OCI-LY7 (cell line): ENCODE measurements at regions not wholly inside any gene's neighbourhood (a gene's known extent, or its start where the extent isn't known, plus 50 kb on each side); places are given as distances from the start of the nearest gene placed in this dataset.

Source experiments
- BruUV-seq: library from RNA; stranded (reverse); fragments of 400-500 nt; replicated peaks from 2 replicates; lab custom pipeline; 2021; lab: Mats Ljungman, UMichigan
- CTCF ChIA-PET: fragments of 300-600 bp; sonication (Branson Sonifier 250); formaldehyde crosslinking; loops from one replicate; lab custom pipeline; 2022; ENCODE audit warnings: antibody characterized with exemption; ENCODE audit not compliant: unreplicated experiment; lab: Charles Lee
- POLR2A ChIA-PET: fragments of 300-600 bp; sonication (Branson Sonifier 250); formaldehyde crosslinking; loops from one replicate; lab custom pipeline; 2022; ENCODE audit warnings: antibody characterized with exemption; lab: Charles Lee
- DNase-seq: peaks from one replicate; pipeline ENCODE4 v3.0.0-alpha.2; 2015; ENCODE audit warnings: low spot score
- H2AFZ ChIP-seq: fragments of 200-600 bp; sonication (generic), shearing (Covaris generic); 2 replicates; pipeline ENCODE4 v1.6.1; 2014; ENCODE audit warnings: mild to moderate bottlenecking, antibody characterized with exemption, low read length, moderate library complexity
- H3K27ac ChIP-seq: fragments of 200-600 bp; sonication (generic); 2 replicates; pipeline ENCODE4 v1.5.1; 2014; ENCODE audit warnings: mixed run types, low read depth, mild to moderate bottlenecking, moderate library complexity, low read length, inconsistent platforms; ENCODE audit not compliant: poor library complexity, severe bottlenecking
- H3K36me3 ChIP-seq: fragments of 200-600 bp; sonication (generic); 2 replicates; pipeline ENCODE4 v1.6.1; 2014; ENCODE audit warnings: mild to moderate bottlenecking, antibody characterized with exemption, low read length, moderate library complexity, mixed read lengths; ENCODE audit not compliant: insufficient read depth
- H3K4me1 ChIP-seq: fragments of 200-600 bp; sonication (generic); 2 replicates; pipeline ENCODE4 v1.5.1; 2014; ENCODE audit warnings: mild to moderate bottlenecking, low read length; ENCODE audit not compliant: insufficient read depth, poor library complexity, severe bottlenecking
- H3K4me2 ChIP-seq: fragments of 200-600 bp; sonication (generic); 2 replicates; pipeline ENCODE4 v1.6.1; 2014; ENCODE audit warnings: mild to moderate bottlenecking, low read length
- H3K4me3 ChIP-seq: fragments of 200-600 bp; sonication (generic); 2 replicates; pipeline ENCODE4 v1.5.1; 2014; ENCODE audit warnings: mild to moderate bottlenecking, low read depth, low read length; ENCODE audit not compliant: poor library complexity, severe bottlenecking
- H3K79me2 ChIP-seq: fragments of 200-600 bp; sonication (generic); 2 replicates; pipeline ENCODE4 v1.6.1; 2016; ENCODE audit warnings: low read depth, mild to moderate bottlenecking, low read length, moderate library complexity, mixed read lengths; ENCODE audit not compliant: insufficient read depth
- H3K9me2 ChIP-seq: fragments of 200-600 bp; sonication (generic); 2 replicates; pipeline ENCODE4 v1.6.1; 2016; ENCODE audit warnings: mild to moderate bottlenecking, low read length, mixed read lengths; ENCODE audit not compliant: insufficient read depth
- H3K9me3 ChIP-seq: fragments of 200-600 bp; sonication (generic); 2 replicates; pipeline ENCODE4 v1.6.1; 2014; ENCODE audit warnings: mild to moderate bottlenecking, mixed run types, low read length, mixed read lengths
- H4K20me1 ChIP-seq: fragments of 200-600 bp; sonication (generic); 2 replicates; pipeline ENCODE4 v1.6.1; 2014; ENCODE audit warnings: mild to moderate bottlenecking, antibody characterized with exemption, low read length, moderate library complexity, mixed read lengths; ENCODE audit not compliant: insufficient read depth
- CTCF ChIP-seq: fragments of 200-600 bp; sonication (generic); conservative IDR thresholded peaks from 2 replicates; pipeline ENCODE4 v1.5.1; 2014; ENCODE audit warnings: mild to moderate bottlenecking, antibody characterized with exemption, low read length, moderate library complexity, mixed read lengths
- EZH2phosphoT487 ChIP-seq: fragments of 200-600 bp; sonication (generic); IDR thresholded peaks from 2 replicates; pipeline ENCODE4 v1.6.1; 2018; ENCODE audit warnings: low read depth, borderline replicate concordance, mild to moderate bottlenecking, mixed run types, antibody characterized with exemption, low read length, moderate library complexity, mixed read lengths
- intact Hi-C: fragments of 100-400 bp; cut with micrococcal nuclease; formaldehyde crosslinking; loops from one replicate; pipeline ENCODE4 v1.10.0; 2022; ENCODE audit not compliant: unreplicated experiment

GRCh38 chr5:114702731-114703130, 340.9 kb downstream of the KCNN2 start:
- H4K20me1 ChIP-seq, result no peaks in the 10 kb centered on the region
- no peak overlapping the region for H3K4me2 ChIP-seq
- intact Hi-C loops, result no loop called here
- no peaks in the 10 kb centered on the region for H3K79me2 ChIP-seq
- POLR2A ChIA-PET, result no interaction called here
- no TSS peak for BruUV-seq
- no peak overlapping the region for H3K27ac ChIP-seq
- H3K4me1 ChIP-seq, result no peaks in the 10 kb centered on the region
- H3K9me3 ChIP-seq, result no peaks in the 10 kb centered on the region
- no peak overlapping the region for H2AFZ ChIP-seq
- no peaks in the 10 kb centered on the region for H3K9me2 ChIP-seq
- CTCF ChIA-PET, result no interaction called here
- TF ChIP-seq CTCF, result no peak
- no peak for TF ChIP-seq EZH2phosphoT487
- H3K36me3 ChIP-seq, result no peaks in the 10 kb centered on the region
- H3K4me3 ChIP-seq, result no peak overlapping the region
- no peak for DNase-seq

GRCh38 chr5:114702136-114702535, 340.3 kb downstream of the KCNN2 start:
- no peaks in the 10 kb centered on the region for H4K20me1 ChIP-seq
- no peak overlapping the region for H3K27ac ChIP-seq
- CTCF ChIA-PET, result no interaction called here
- no peaks in the 10 kb centered on the region for H3K36me3 ChIP-seq
- TF ChIP-seq CTCF (no peak), EZH2phosphoT487 (no peak)
- BruUV-seq, result no TSS peak
- POLR2A ChIA-PET, result interaction anchor here (0.6 kb wide), 1 partner anchor 10 kb away, joined by 3 read pairs; no protein-coding TSS in a partner anchor
- no peak overlapping the region for H3K4me2 ChIP-seq
- H3K79me2 ChIP-seq, result no peaks in the 10 kb centered on the region
- H2AFZ ChIP-seq, result no peak overlapping the region
- intact Hi-C loops, result no loop called here
- DNase-seq, result no peak
- no peaks in the 10 kb centered on the region for H3K9me3 ChIP-seq
- no peaks in the 10 kb centered on the region for H3K9me2 ChIP-seq
- H3K4me3 ChIP-seq, result no peak overlapping the region
- H3K4me1 ChIP-seq, result no peaks in the 10 kb centered on the region

GRCh38 chr5:114700823-114701222, 339.0 kb downstream of the KCNN2 start:
- H3K4me1 ChIP-seq, result no peaks in the 10 kb centered on the region
- no peaks in the 10 kb centered on the region for H4K20me1 ChIP-seq
- DNase-seq, result no peak
- no TSS peak for BruUV-seq
- H3K36me3 ChIP-seq, result no peaks in the 10 kb centered on the region
- H3K9me3 ChIP-seq, result no peaks in the 10 kb centered on the region
- intact Hi-C loops, result no loop called here
- H3K4me3 ChIP-seq, result no peak overlapping the region
- H3K27ac ChIP-seq, result no peak overlapping the region
- H2AFZ ChIP-seq, result no peak overlapping the region
- ChIA-PET POLR2A (no interaction called here), CTCF (no interaction called here)
- no peak for TF ChIP-seq CTCF
- no peak for TF ChIP-seq EZH2phosphoT487
- H3K4me2 ChIP-seq, result no peak overlapping the region
- H3K79me2 ChIP-seq, result no peaks in the 10 kb centered on the region
- H3K9me2 ChIP-seq, result no peaks in the 10 kb centered on the region
